ENCODE measurements at regions not wholly inside any gene's neighbourhood (a gene's known extent, or its start where the extent isn't known, plus 50 kb on each side); places are given as distances from the start of the nearest gene placed in this dataset.

DNA sequence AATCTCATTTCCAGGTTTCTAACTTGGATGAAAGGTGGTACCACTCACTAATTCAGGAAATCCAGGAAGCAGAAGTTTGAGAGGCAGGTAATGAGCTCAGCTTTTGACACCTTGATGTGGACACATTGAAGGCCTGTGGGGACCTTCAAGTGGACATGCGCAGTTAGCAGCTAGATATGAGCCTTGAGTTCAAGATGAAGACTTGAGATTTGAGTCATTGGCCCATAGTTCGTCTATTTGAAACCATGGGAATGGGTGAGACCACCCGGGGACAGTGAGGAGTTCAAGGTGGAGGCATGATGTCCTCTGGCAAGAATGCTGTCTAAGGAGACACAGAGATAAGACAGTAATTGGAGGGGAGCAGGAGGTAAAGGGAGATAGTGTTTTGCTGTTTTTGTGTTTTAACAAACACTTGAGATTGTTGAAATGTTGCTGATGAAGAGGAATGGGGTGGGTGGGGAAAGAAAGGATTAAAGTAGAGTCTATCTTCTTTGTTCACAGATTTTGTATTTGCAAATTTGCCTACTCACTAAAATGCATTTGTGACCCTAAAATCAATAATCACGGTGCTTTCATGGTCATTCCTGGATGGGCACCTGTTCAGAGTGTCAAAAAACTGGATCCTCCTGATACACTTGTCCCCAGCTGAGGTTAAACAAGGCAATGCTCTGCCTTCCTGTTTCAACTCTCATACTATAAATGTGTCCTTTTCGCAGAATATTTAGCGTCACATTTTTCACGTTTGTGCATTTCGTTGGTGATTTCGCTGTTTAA is 69.5 kb upstream of the PLXNC1 start:
- Histone ChIP-seq H3K36me3 (no peaks in the 10 kb centered on the region), H3K4me1 (peaks cover 16% of the 10 kb centered on the region), H3K4me3 (no peak overlapping the region), H3K27ac (no peak overlapping the region), H3K9me3 (no peaks in the 10 kb centered on the region), H3K27me3 (no peaks in the 10 kb centered on the region)
- DNase-seq (ENCODE audit: extremely low spot score in 2 of 2), result no peak
- intact Hi-C loops (cut with DNase I), result loop anchor here (5.0 to 10.0 kb wide), 2 partner anchors 314 to 397 kb away; no protein-coding TSS in a partner anchor
- TF ChIP-seq POLR2AphosphoS5 (IDR thresholded peaks at IDR 0.05; ENCODE audit: insufficient read depth in 1 of 2, low read depth in 1 of 2) (no peak), POLR2A (IDR thresholded peaks at IDR 0.05) (no peak)
- TF ChIP-seq, protein P1, sequence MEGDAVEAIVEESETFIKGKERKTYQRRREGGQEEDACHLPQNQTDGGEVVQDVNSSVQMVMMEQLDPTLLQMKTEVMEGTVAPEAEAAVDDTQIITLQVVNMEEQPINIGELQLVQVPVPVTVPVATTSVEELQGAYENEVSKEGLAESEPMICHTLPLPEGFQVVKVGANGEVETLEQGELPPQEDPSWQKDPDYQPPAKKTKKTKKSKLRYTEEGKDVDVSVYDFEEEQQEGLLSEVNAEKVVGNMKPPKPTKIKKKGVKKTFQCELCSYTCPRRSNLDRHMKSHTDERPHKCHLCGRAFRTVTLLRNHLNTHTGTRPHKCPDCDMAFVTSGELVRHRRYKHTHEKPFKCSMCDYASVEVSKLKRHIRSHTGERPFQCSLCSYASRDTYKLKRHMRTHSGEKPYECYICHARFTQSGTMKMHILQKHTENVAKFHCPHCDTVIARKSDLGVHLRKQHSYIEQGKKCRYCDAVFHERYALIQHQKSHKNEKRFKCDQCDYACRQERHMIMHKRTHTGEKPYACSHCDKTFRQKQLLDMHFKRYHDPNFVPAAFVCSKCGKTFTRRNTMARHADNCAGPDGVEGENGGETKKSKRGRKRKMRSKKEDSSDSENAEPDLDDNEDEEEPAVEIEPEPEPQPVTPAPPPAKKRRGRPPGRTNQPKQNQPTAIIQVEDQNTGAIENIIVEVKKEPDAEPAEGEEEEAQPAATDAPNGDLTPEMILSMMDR (IDR thresholded peaks at IDR 0.05), result no peak

DNA sequence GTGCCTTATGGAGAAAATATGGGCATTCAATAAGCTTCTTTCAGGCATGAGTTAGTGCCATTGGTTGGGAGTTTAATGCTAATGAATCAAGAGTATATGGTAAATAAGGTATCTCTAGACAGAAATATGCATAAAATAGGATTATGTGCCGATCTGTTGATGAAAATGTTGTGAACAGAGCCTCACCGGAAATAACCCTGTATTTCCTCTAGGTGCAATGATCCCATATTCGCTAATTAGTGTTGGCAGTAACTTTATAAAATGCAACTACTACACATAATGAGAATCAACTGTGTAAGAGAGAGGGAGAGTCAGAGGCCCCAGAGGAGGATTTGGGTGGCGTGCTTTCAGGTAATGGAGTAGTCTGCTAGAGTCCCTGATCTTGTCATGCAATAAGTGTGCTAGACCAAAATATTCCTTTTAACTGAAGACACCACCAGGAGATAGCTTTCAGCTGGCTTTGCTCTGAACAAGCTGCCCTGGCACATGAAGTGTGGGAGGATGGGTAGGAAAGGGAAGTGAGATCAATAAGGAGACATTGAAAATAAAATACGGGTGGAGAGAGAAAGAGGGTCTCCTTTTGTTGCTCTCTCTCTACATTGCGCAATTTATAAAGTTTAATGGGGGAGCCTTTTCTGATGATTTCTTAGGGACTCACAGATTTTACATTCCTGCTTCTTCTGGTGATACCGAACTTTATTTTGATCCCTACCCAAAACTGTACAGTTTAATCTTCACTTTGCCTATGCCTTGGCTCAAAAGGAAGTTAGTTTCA is 68.6 kb upstream of the PLXNC1 start:
- Histone ChIP-seq H3K27ac (no peak overlapping the region), H3K36me3 (no peaks in the 10 kb centered on the region), H3K4me1 (peaks cover 9% of the 10 kb centered on the region), H3K27me3 (no peaks in the 10 kb centered on the region), H3K9me3 (no peaks in the 10 kb centered on the region), H3K4me3 (no peak overlapping the region)
- no peak for DNase-seq (ENCODE audit: extremely low spot score in 2 of 2)
- intact Hi-C loops (cut with DNase I), result loop anchor here (5.0 to 10.0 kb wide), 2 partner anchors 315 to 397 kb away; no protein-coding TSS in a partner anchor
- TF ChIP-seq, protein P1 (IDR thresholded peaks at IDR 0.05), result no peak
- TF ChIP-seq POLR2AphosphoS5 (IDR thresholded peaks at IDR 0.05; ENCODE audit: insufficient read depth in 1 of 2, low read depth in 1 of 2) (no peak), POLR2A (IDR thresholded peaks at IDR 0.05) (no peak)

DNA sequence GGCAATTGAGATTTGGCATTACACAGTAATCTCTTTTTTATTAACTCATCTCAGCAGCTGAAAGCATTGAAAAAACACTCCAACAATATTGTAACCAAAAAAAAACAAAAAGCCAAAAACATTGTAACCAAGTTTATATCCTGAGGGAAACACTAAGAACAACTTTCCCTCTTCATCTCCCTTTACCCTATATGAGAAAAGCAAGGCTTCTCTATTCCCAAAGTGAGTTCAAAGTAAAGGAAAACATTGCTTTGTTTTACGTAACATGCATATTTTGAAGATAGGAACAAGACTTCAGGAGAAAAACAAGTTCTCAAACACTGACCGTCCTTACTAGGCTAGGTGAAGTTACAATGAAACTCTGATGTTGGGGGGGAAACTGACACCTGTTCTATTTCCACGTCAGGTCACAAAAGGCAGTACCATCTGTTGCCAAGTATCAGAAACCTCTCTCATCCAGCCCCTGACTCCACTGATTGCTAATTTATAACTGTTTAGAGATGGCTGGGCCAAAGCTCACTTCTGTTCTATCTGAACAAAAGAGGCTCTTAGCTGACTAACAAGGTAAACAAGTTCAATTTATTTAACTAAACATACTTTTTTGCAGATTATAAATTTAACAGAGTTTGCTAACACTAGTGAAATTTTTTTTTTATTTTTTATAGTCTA is 67.9 kb upstream of the PLXNC1 start:
- Histone ChIP-seq H3K27me3 (no peaks in the 10 kb centered on the region), H3K4me1 (peaks cover 3% of the 10 kb centered on the region)
- TF ChIP-seq POLR2AphosphoS5 (IDR thresholded peaks at IDR 0.05; ENCODE audit: insufficient read depth in 1 of 2, low read depth in 1 of 2), result no peak
- TF ChIP-seq POLR2A (IDR thresholded peaks at IDR 0.05), result no peak
- TF ChIP-seq, protein P1 (IDR thresholded peaks at IDR 0.05), result no peak

DNA sequence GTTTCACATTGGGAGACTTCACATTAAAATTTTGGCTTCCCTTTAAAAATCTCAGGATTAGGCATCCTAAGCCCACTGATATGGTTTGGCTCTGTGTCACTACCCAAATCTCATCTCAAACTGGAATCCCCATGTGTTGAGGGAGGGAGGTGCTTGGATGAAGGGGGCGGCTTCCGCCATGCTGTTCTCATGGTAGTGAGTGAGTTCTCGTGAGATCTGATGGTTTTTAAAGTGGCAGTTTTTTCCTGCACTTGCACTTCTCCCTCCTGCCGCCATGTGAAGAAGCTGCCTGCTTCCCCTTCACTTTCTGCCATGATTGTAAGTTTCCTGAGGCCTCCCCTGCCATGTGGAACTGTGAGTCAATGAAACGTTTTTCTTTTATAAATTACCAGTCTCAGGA is 65.7 kb upstream of the PLXNC1 start:
- no peaks in the 10 kb centered on the region for H3K36me3 ChIP-seq
- H3K4me1 ChIP-seq, result no peaks in the 10 kb centered on the region
- H3K4me3 ChIP-seq, result no peak overlapping the region
- TF ChIP-seq, protein P1 (IDR thresholded peaks at IDR 0.05), result no peak
- TF ChIP-seq POLR2A (IDR thresholded peaks at IDR 0.05) (no peak), POLR2AphosphoS5 (IDR thresholded peaks at IDR 0.05; ENCODE audit: insufficient read depth in 1 of 2, low read depth in 1 of 2) (no peak)
- H3K27ac ChIP-seq, result no peak overlapping the region
- no peaks in the 10 kb centered on the region for H3K27me3 ChIP-seq
- intact Hi-C loops (cut with DNase I), result no loop called here
- H3K9me3 ChIP-seq, result no peaks in the 10 kb centered on the region
- DNase-seq (ENCODE audit: extremely low spot score in 2 of 2), result no peak

More for the DNA sequence above, 67.9 kb upstream of the PLXNC1 start:
- no peaks in the 10 kb centered on the region for H3K36me3 ChIP-seq
- H3K27ac ChIP-seq, result no peak overlapping the region
- no peak for DNase-seq (ENCODE audit: extremely low spot score in 2 of 2)
- H3K9me3 ChIP-seq, result no peaks in the 10 kb centered on the region
- H3K4me3 ChIP-seq, result no peak overlapping the region
- intact Hi-C loops (cut with DNase I), result no loop called here
